ENCODE measurements at regions not wholly inside any gene's neighbourhood (a gene's known extent, or its start where the extent isn't known, plus 50 kb on each side); places are given as distances from the start of the nearest gene placed in this dataset.
"Not testable (repeated sequence)": the region's sequence is repeated elsewhere in the genome, so short reads cannot be mapped to it uniquely, and the experiment has no call there.

DNA sequence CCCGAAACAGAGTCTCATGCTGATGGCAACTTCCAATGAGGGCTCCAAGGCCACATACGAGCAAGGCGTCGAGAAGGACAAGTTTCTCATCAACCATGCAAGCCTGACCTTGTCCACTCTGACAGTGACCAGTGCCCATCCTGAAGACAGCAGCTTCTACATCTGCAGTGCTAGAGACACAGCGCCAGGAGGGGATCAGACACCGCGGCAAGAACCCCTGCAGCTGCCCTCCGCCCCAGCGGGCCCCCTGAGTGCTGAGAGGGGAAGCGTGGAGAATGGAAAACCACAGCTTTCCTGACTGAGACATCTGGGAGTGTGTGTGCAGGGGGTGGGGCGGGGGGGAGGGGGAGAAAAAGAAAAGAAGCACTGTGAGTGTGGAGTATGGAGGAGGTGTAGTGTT is 122.0 kb upstream of the PRSS1 start:
- not testable (repeated sequence) for TF ChIP-seq ELF4 (CRISPR knock-in tag; IDR thresholded peaks at IDR 0.05; ENCODE audit: low read depth); USF1 (CRISPR knock-in tag; IDR thresholded peaks at IDR 0.05); ZBTB21 (CRISPR knock-in tag; IDR thresholded peaks at IDR 0.05; ENCODE audit: borderline replicate concordance); ESRRA (CRISPR knock-in tag; IDR thresholded peaks at IDR 0.05; ENCODE audit: borderline replicate concordance)
- TF ChIP-seq, protein P1, sequence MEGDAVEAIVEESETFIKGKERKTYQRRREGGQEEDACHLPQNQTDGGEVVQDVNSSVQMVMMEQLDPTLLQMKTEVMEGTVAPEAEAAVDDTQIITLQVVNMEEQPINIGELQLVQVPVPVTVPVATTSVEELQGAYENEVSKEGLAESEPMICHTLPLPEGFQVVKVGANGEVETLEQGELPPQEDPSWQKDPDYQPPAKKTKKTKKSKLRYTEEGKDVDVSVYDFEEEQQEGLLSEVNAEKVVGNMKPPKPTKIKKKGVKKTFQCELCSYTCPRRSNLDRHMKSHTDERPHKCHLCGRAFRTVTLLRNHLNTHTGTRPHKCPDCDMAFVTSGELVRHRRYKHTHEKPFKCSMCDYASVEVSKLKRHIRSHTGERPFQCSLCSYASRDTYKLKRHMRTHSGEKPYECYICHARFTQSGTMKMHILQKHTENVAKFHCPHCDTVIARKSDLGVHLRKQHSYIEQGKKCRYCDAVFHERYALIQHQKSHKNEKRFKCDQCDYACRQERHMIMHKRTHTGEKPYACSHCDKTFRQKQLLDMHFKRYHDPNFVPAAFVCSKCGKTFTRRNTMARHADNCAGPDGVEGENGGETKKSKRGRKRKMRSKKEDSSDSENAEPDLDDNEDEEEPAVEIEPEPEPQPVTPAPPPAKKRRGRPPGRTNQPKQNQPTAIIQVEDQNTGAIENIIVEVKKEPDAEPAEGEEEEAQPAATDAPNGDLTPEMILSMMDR (IDR thresholded peaks at IDR 0.05): not testable (repeated sequence)
- TF ChIP-seq, protein P2, sequence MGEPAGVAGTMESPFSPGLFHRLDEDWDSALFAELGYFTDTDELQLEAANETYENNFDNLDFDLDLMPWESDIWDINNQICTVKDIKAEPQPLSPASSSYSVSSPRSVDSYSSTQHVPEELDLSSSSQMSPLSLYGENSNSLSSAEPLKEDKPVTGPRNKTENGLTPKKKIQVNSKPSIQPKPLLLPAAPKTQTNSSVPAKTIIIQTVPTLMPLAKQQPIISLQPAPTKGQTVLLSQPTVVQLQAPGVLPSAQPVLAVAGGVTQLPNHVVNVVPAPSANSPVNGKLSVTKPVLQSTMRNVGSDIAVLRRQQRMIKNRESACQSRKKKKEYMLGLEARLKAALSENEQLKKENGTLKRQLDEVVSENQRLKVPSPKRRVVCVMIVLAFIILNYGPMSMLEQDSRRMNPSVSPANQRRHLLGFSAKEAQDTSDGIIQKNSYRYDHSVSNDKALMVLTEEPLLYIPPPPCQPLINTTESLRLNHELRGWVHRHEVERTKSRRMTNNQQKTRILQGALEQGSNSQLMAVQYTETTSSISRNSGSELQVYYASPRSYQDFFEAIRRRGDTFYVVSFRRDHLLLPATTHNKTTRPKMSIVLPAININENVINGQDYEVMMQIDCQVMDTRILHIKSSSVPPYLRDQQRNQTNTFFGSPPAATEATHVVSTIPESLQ (CRISPR knock-in tag; IDR thresholded peaks at IDR 0.05): not testable (repeated sequence)
- TF ChIP-seq, protein P3, sequence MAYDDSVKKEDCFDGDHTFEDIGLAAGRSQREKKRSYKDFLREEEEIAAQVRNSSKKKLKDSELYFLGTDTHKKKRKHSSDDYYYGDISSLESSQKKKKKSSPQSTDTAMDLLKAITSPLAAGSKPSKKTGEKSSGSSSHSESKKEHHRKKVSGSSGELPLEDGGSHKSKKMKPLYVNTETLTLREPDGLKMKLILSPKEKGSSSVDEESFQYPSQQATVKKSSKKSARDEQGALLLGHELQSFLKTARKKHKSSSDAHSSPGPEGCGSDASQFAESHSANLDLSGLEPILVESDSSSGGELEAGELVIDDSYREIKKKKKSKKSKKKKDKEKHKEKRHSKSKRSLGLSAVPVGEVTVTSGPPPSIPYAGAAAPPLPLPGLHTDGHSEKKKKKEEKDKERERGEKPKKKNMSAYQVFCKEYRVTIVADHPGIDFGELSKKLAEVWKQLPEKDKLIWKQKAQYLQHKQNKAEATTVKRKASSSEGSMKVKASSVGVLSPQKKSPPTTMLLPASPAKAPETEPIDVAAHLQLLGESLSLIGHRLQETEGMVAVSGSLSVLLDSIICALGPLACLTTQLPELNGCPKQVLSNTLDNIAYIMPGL (CRISPR knock-in tag; IDR thresholded peaks at IDR 0.05): not testable (repeated sequence)
- TF ChIP-seq, protein P4, sequence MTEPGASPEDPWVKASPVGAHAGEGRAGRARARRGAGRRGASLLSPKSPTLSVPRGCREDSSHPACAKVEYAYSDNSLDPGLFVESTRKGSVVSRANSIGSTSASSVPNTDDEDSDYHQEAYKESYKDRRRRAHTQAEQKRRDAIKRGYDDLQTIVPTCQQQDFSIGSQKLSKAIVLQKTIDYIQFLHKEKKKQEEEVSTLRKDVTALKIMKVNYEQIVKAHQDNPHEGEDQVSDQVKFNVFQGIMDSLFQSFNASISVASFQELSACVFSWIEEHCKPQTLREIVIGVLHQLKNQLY (CRISPR knock-in tag; IDR thresholded peaks at IDR 0.05): not testable (repeated sequence)
